ENCODE measurements at regions not wholly inside any gene's neighbourhood (a gene's known extent, or its start where the extent isn't known, plus 50 kb on each side); places are given as distances from the start of the nearest gene placed in this dataset.
"Not testable (repeated sequence)": the region's sequence is repeated elsewhere in the genome, so short reads cannot be mapped to it uniquely, and the experiment has no call there.

- no peak for DNase-seq
- intact Hi-C loops (cut with DNase I): no loop called here
Observed at GRCh38 chr7:42650171-42650570, 261.7 kb downstream of the C7orf25 start.

DNA sequence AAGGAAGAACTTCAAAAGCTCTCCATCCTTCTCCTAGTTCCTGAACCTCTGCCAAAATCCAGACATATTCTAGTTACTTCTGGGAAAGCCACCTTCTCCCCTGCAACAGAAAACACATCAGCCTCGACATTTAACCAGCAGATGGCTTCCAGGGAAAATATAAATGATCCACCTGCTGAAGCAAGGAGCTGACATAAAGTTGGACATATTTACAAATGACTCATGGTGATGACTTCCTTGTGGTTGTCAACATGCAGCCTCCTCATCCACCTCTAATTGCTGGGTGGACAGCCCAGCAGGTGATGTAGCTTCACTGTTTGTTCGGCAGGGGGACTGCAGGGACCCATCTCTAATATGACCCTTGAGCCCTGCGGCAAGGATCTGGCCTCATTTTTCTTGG, 266.0 kb downstream of the C7orf25 start:
- WGBS, 2 donors: 61 to 75% methylated on average over 3 of the region's 3 CpGs
- H3K27me3 ChIP-seq: no peaks in the 10 kb centered on the region
- peak in 2 of 8 donors; percentile 44 to 56 for ATAC-seq
- H3K27ac ChIP-seq: no peak overlapping the region
- peaks cover 0 to 3% (median 0%) of the 10 kb centered on the region in 11 donors for H3K9me3 ChIP-seq
- intact Hi-C loops (cut with DNase I): no loop called here
- H3K4me1 ChIP-seq: no peaks in the 10 kb centered on the region
- H3K4me3 ChIP-seq: no peak overlapping the region
- H3K36me3 ChIP-seq: no peaks in the 10 kb centered on the region
- no peak for TF ChIP-seq CTCF (IDR thresholded peaks at IDR 0.05)
- no peak for DNase-seq

More at GRCh38 chr7:42650171-42650570, 261.7 kb downstream of the C7orf25 start:
- Histone ChIP-seq H3K4me3 (no peak overlapping the region), H3K9me3 (peaks cover 0 to 6% (median 0%) of the 10 kb centered on the region in 11 donors), H3K4me1 (no peaks in the 10 kb centered on the region), H3K27me3 (no peaks in the 10 kb centered on the region), H3K36me3 (no peaks in the 10 kb centered on the region), H3K27ac (no peak overlapping the region)
- ATAC-seq: peak in 1 of 8 donors; percentile 31
- no peak for TF ChIP-seq CTCF (IDR thresholded peaks at IDR 0.05)
- 69 to 78% methylated on average over 6 of the region's 6 CpGs for WGBS, 2 donors

DNA sequence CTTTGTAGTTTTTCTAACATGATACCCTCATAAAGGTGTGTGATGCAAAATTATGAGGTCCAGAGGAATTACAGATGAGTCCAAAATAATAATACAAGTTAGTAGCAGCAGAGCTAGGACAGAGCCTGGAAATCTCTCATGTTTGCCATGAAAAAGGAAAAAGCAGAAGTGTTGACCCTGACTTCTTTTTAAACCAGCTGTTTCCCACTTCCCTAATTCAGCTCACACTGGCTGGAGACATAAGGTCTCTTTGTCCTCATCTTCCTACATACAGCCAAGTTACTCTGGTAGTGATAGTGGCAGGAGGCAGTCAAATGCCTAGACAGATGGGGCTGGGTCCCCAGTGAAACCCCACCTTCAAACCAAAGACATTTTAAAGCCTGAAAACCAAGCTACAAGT, 269.2 kb downstream of the C7orf25 start:
- no peaks in the 10 kb centered on the region for H3K27me3 ChIP-seq
- TF ChIP-seq CTCF (IDR thresholded peaks at IDR 0.05): no peak
- peaks cover 0 to 3% (median 0%) of the 10 kb centered on the region in 11 donors for H3K9me3 ChIP-seq
- no peak overlapping the region for H3K27ac ChIP-seq
- no peaks in the 10 kb centered on the region for H3K4me1 ChIP-seq
- no peak for DNase-seq
- no peak overlapping the region for H3K4me3 ChIP-seq
- ATAC-seq: no peak
- no peaks in the 10 kb centered on the region for H3K36me3 ChIP-seq
- intact Hi-C loops (cut with DNase I): no loop called here

- Histone ChIP-seq H3K27ac (no peak overlapping the region), H3K36me3 (no peaks in the 10 kb centered on the region), H3K27me3 (no peaks in the 10 kb centered on the region), H3K4me3 (no peak overlapping the region), H3K4me1 (no peaks in the 10 kb centered on the region), H3K9me3 (peaks cover 0 to 3% (median 0%) of the 10 kb centered on the region in 11 donors)
- WGBS, 2 donors: 76 to 85% methylated on average over 5 of the region's 5 CpGs
- TF ChIP-seq CTCF (IDR thresholded peaks at IDR 0.05): peak in 1 of 9 donors; percentile 23
- ATAC-seq (no peak), DNase-seq (no peak)
- intact Hi-C loops (cut with DNase I): no loop called here
Observed at GRCh38 chr7:42639930-42640329, 271.9 kb downstream of the C7orf25 start.

- ATAC-seq; DNase-seq; H3K4me1 ChIP-seq; H3K36me3 ChIP-seq; H3K4me3 ChIP-seq; H3K9me3 ChIP-seq; H3K27me3 ChIP-seq; intact Hi-C loops (cut with DNase I); H3K27ac ChIP-seq: not testable (repeated sequence)
- WGBS, 2 donors: 74 to 82% methylated on average over 11 of the region's 11 CpGs
Observed at GRCh38 chr7:42636380-42636779, 275.5 kb downstream of the C7orf25 start.

Data from heart right ventricle (tissue), 16 donors.